ENCODE measurements at regions not wholly inside any gene's neighbourhood (a gene's known extent, or its start where the extent isn't known, plus 50 kb on each side); places are given as distances from the start of the nearest gene placed in this dataset.
"Not testable (repeated sequence)": the region's sequence is repeated elsewhere in the genome, so short reads cannot be mapped to it uniquely, and the experiment has no call there.

DNA sequence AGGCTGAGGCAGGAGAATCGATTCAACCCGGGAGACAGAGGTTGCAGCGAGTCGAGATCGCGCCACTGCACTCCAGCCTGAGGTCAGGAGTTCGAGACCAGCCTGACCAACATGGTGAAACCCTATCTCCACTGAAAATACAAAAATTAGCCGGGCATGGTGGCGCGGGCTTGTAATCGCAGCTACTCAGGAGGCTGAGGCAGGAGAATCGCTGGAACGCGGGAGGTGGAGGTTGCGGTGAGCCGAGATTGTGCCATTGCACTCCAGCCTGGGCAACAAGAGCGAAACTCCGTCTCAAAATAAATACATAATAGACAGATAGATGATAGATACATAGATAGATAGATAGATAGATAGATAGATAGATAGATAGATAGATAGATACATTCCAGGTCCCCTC is 233.3 kb downstream of the CRLF2 start:
- H3K4me3 ChIP-seq (ENCODE audit: low read depth in 1 of 2, low read length in 2 of 2); H3K36me3 ChIP-seq (ENCODE audit: control insufficient read depth in 2 of 2, insufficient read depth in 2 of 2, low read length in 1 of 2); H3K27ac ChIP-seq (ENCODE audit: low read depth in 2 of 2, low read length in 1 of 2); H3K27me3 ChIP-seq (ENCODE audit: control insufficient read depth in 1 of 2, insufficient read depth in 2 of 2, low read length in 2 of 2); H3K4me1 ChIP-seq (ENCODE audit: control insufficient read depth in 2 of 2, insufficient read depth in 2 of 2, low read length in 1 of 2): not testable (repeated sequence)
- WGBS, 2 donors: 95 to 96% methylated on average over 18 of the region's 18 CpGs
- H3K9me3 ChIP-seq (ENCODE audit: control insufficient read depth in 2 of 2, insufficient read depth in 1 of 2, low read depth in 1 of 2, low read length in 1 of 2): peaks cover 5 to 12% of the 10 kb centered on the region in 2 donors

DNA sequence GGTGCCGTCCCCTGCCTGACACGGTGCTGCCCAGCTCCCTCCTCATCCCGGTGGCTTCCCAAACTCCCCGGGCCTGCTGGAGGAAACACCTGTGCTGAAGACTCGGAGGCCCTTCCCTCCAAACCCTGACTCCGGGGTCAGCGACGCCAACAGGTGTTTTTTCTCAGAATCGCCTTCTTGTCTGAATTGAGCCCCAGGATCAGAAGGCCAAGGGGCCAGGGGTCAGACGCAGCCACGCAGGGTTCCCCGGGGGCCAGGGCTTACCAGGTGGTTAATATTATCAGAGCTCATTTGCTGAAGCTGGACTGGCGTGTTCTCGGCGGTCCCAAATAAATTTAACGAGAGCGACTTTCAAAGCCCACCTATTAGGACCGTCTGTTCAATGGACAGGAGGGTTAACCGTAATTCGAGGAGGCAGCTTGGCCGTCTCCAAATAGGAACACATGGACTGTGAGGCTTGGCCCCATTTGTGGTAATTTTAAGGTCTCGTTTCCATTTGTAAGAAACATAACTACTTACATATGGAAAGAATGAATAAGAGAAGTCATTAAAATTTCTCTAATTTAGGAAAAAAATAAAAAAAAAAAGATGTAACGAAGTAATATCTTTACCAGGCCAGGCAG is 239.3 kb downstream of the CRLF2 start:
- Histone ChIP-seq H3K27me3 (ENCODE audit: control insufficient read depth in 1 of 2, insufficient read depth in 2 of 2, low read length in 2 of 2) (no peaks in the 10 kb centered on the region), H3K27ac (ENCODE audit: low read depth in 2 of 2, low read length in 1 of 2) (no peak overlapping the region), H3K4me1 (ENCODE audit: control insufficient read depth in 2 of 2, insufficient read depth in 2 of 2, low read length in 1 of 2) (no peaks in the 10 kb centered on the region), H3K4me3 (ENCODE audit: low read depth in 1 of 2, low read length in 2 of 2) (no peak overlapping the region), H3K9me3 (ENCODE audit: control insufficient read depth in 2 of 2, insufficient read depth in 1 of 2, low read depth in 1 of 2, low read length in 1 of 2) (peaks cover 4 to 11% of the 10 kb centered on the region in 2 donors), H3K36me3 (ENCODE audit: control insufficient read depth in 2 of 2, insufficient read depth in 2 of 2, low read length in 1 of 2) (no peaks in the 10 kb centered on the region)
- 63 to 64% methylated on average over 23 of the region's 23 CpGs for WGBS, 2 donors

DNA sequence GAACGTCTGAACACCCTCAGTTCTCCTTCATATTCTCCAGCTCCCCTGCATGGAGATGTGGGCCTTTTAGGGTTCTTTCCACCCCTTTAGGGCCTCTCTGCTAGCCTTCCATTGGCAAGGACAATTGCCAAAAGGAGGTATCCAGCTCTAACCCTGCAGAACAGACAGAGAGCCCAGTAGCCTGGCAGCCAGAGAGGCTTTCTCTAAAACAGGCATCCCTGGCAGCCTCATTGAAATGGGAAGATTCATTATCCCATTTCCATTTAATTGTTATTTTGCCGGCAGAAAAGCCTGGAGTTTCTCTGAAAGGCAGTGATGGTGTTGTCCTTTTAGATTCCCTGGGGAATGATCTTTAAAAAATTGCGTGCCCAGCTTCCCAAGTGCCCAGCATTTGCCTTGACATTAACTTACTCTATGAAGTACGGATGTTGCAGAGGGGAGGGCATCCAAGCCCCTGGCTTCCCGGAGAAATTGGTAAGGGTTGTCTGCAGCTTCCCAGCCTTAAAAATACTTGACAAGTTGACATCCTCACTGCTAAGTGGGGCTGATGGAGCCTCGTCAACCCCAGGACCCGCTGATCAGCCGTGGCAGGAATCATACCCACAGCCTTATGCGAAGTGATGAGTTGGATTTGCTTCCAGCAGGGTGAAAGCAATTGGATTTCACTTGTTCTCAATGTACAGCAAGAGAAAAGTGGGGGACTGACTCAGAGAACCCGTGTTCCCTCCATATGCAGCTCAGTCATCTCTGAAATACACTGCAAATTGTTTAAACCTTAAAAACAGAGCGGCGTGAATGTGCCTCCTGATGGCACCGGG is 244.1 kb downstream of the CRLF2 start:
- H3K36me3 ChIP-seq (ENCODE audit: control insufficient read depth in 2 of 2, insufficient read depth in 2 of 2, low read length in 1 of 2): no peaks in the 10 kb centered on the region
- H3K27ac ChIP-seq (ENCODE audit: low read depth in 2 of 2, low read length in 1 of 2): no peak overlapping the region
- no peaks in the 10 kb centered on the region for H3K27me3 ChIP-seq (ENCODE audit: control insufficient read depth in 1 of 2, insufficient read depth in 2 of 2, low read length in 2 of 2)
- H3K9me3 ChIP-seq (ENCODE audit: control insufficient read depth in 2 of 2, insufficient read depth in 1 of 2, low read depth in 1 of 2, low read length in 1 of 2): peaks cover 4 to 10% of the 10 kb centered on the region in 2 donors
- H3K4me1 ChIP-seq (ENCODE audit: control insufficient read depth in 2 of 2, insufficient read depth in 2 of 2, low read length in 1 of 2): no peaks in the 10 kb centered on the region
- H3K4me3 ChIP-seq (ENCODE audit: low read depth in 1 of 2, low read length in 2 of 2): no peak overlapping the region
- 74 to 75% methylated on average over 13 of the region's 13 CpGs for WGBS, 2 donors

DNA sequence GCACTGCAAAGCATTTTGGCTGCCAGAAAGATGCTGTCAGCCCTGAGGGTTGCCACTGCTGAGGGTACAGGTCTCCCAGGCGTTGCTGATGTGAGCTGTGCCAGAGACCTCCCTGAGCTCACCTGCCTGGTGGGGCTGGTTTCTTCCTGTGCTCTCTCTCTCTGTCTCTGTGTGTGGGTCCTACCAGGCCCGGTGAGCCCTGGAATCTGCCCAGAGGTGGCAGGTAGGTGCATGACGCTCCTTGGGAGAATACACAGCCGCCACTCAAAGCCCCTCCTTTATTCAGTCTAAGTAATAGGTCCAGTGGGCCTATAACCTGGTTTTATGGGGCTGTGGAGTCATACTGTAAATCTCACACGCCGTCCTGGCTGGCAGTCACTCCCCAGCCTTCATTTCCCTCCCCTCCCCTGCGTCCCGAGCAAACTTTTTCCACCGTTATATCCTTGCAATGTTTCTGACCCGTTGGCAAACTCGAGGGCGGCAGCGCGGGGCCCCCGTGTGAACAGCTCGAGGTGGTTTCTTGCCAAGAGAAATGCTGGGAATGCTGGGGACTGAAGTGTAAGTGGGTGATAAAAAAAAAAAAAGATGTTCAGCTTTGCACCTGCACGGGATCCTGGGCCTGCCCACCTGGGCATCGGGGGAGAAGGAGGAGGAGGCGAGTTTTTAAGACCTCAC is 245.9 kb downstream of the CRLF2 start:
- WGBS, 2 donors: 75 to 79% methylated on average over 19 of the region's 19 CpGs
- H3K4me1 ChIP-seq (ENCODE audit: control insufficient read depth in 2 of 2, insufficient read depth in 2 of 2, low read length in 1 of 2): no peaks in the 10 kb centered on the region

DNA sequence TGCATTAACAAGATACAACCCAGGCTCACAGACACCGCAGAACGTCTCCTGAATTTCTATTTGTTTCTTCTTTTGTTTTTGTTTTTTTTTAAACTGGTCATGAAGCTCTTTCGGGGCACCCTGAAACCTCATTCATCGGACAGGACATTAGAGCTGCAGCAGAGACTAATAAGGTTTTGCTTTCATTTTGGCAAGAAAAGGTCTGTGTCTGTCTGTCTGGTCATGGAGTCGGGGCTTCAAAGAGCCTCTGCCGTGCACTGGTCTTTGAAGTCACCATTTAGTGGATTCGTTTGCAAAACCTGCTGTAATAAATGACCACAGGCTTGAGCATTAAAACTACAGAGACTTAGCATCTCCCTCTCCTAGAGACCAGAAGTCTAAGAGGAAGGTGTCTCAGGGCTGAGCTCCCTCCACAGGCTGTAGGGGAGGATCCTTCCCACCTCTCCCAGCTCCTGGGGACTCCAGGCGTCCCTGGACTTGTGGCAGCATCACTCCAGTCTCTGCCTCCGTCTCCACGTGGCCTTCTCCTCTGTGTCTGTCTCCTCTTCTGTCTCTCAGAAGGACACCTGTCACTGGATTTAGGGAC is 247.5 kb downstream of the CRLF2 start:
- H3K27me3 ChIP-seq (ENCODE audit: control insufficient read depth in 1 of 2, insufficient read depth in 2 of 2, low read length in 2 of 2): no peaks in the 10 kb centered on the region
- H3K4me1 ChIP-seq (ENCODE audit: control insufficient read depth in 2 of 2, insufficient read depth in 2 of 2, low read length in 1 of 2): no peaks in the 10 kb centered on the region
- H3K36me3 ChIP-seq (ENCODE audit: control insufficient read depth in 2 of 2, insufficient read depth in 2 of 2, low read length in 1 of 2): no peaks in the 10 kb centered on the region
- H3K4me3 ChIP-seq (ENCODE audit: low read depth in 1 of 2, low read length in 2 of 2): no peak overlapping the region
- WGBS, 2 donors: 46 to 47% methylated on average over 10 of the region's 10 CpGs
- no peak overlapping the region for H3K27ac ChIP-seq (ENCODE audit: low read depth in 2 of 2, low read length in 1 of 2)
- H3K9me3 ChIP-seq (ENCODE audit: control insufficient read depth in 2 of 2, insufficient read depth in 1 of 2, low read depth in 1 of 2, low read length in 1 of 2): no peaks in the 10 kb centered on the region

More for the DNA sequence above, 245.9 kb downstream of the CRLF2 start:
- Histone ChIP-seq H3K9me3 (ENCODE audit: control insufficient read depth in 2 of 2, insufficient read depth in 1 of 2, low read depth in 1 of 2, low read length in 1 of 2) (peaks cover 0 to 4% of the 10 kb centered on the region in 2 donors), H3K4me3 (ENCODE audit: low read depth in 1 of 2, low read length in 2 of 2) (no peak overlapping the region), H3K36me3 (ENCODE audit: control insufficient read depth in 2 of 2, insufficient read depth in 2 of 2, low read length in 1 of 2) (no peaks in the 10 kb centered on the region), H3K27ac (ENCODE audit: low read depth in 2 of 2, low read length in 1 of 2) (no peak overlapping the region), H3K27me3 (ENCODE audit: control insufficient read depth in 1 of 2, insufficient read depth in 2 of 2, low read length in 2 of 2) (no peaks in the 10 kb centered on the region)

DNA sequence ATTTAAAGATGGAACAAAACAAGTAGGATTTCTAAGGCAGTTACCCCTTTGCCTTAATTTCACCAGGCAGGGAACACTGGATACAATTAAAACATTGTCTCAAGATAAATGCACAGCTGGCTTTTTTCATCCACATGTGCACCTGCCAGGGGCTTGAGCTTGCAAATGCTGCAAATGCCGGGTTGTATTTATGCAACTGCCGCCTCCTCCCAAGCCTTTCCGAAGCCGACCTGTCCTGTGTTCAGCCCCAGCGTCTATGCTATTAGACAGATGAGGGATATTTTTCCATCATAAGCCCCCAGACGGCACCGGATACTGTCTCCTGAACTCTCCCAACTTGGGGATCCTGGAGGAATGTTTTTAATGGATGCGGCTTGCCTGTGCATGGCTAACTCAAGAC is 251.6 kb downstream of the CRLF2 start:
- 52 to 57% methylated on average over 8 of the region's 8 CpGs for WGBS, 2 donors
- Histone ChIP-seq H3K4me1 (ENCODE audit: control insufficient read depth in 2 of 2, insufficient read depth in 2 of 2, low read length in 1 of 2) (no peaks in the 10 kb centered on the region), H3K27ac (ENCODE audit: low read depth in 2 of 2, low read length in 1 of 2) (no peak overlapping the region), H3K36me3 (ENCODE audit: control insufficient read depth in 2 of 2, insufficient read depth in 2 of 2, low read length in 1 of 2) (no peaks in the 10 kb centered on the region), H3K4me3 (ENCODE audit: low read depth in 1 of 2, low read length in 2 of 2) (no peak overlapping the region), H3K9me3 (ENCODE audit: control insufficient read depth in 2 of 2, insufficient read depth in 1 of 2, low read depth in 1 of 2, low read length in 1 of 2) (peaks cover 0 to 2% of the 10 kb centered on the region in 2 donors), H3K27me3 (ENCODE audit: control insufficient read depth in 1 of 2, insufficient read depth in 2 of 2, low read length in 2 of 2) (no peaks in the 10 kb centered on the region)

DNA sequence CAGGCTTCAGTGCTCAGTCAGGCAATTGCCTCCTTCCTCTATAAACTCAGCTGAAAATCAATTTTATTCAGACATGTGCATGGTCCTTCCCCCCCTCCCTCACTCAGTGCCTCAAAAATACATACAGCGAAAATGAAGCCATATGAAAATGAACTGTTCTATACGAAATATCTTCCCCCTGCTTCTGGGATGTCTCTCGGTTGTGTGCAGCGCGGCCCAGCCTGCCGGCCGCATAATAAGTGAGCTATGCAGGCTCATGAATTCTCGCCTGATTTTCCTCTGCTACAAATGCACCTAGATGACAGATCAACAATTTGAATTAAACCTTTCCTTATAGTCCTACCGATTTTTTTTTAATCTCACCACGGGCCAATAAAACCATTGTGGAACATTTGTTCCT is 252.9 kb downstream of the CRLF2 start:
- Histone ChIP-seq H3K9me3 (ENCODE audit: control insufficient read depth in 2 of 2, insufficient read depth in 1 of 2, low read depth in 1 of 2, low read length in 1 of 2) (peaks cover 2 to 4% of the 10 kb centered on the region in 2 donors), H3K27ac (ENCODE audit: low read depth in 2 of 2, low read length in 1 of 2) (no peak overlapping the region), H3K4me1 (ENCODE audit: control insufficient read depth in 2 of 2, insufficient read depth in 2 of 2, low read length in 1 of 2) (no peaks in the 10 kb centered on the region), H3K36me3 (ENCODE audit: control insufficient read depth in 2 of 2, insufficient read depth in 2 of 2, low read length in 1 of 2) (no peaks in the 10 kb centered on the region), H3K27me3 (ENCODE audit: control insufficient read depth in 1 of 2, insufficient read depth in 2 of 2, low read length in 2 of 2) (no peaks in the 10 kb centered on the region), H3K4me3 (ENCODE audit: low read depth in 1 of 2, low read length in 2 of 2) (no peak overlapping the region)
- 69% methylated on average over 10 of the region's 10 CpGs for WGBS, 2 donors

DNA sequence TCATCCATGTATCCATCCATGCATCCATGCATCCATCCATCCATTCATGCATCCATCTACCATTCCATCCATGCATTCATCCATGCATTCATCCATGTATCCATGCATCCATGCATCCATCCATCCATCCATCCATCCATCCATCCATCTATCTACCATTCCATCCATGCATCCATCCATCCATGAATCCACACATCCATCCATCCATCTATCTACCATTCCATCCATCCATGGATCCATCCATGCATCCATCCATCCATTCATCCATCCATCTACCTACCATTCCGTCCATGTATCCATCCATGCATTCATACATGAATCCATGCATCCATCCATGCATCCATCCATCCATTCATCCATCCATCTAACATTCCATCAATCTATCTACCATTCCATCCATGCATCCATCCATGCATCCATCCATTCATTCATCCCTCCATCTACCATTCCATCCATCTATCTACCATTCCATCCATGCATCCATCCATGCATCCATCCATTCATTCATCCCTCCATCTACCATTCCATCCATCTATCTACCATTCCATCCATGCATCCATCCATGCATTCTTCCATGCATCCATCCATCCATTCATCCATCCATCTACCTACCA is 257.2 kb downstream of the CRLF2 start:
- H3K27me3 ChIP-seq (ENCODE audit: control insufficient read depth in 1 of 2, insufficient read depth in 2 of 2, low read length in 2 of 2); H3K36me3 ChIP-seq (ENCODE audit: control insufficient read depth in 2 of 2, insufficient read depth in 2 of 2, low read length in 1 of 2); H3K4me1 ChIP-seq (ENCODE audit: control insufficient read depth in 2 of 2, insufficient read depth in 2 of 2, low read length in 1 of 2); H3K9me3 ChIP-seq (ENCODE audit: control insufficient read depth in 2 of 2, insufficient read depth in 1 of 2, low read depth in 1 of 2, low read length in 1 of 2); H3K4me3 ChIP-seq (ENCODE audit: low read depth in 1 of 2, low read length in 2 of 2); H3K27ac ChIP-seq (ENCODE audit: low read depth in 2 of 2, low read length in 1 of 2): not testable (repeated sequence)
- 68 to 77% methylated on average over 1 of the region's 1 CpG for WGBS, 2 donors

DNA sequence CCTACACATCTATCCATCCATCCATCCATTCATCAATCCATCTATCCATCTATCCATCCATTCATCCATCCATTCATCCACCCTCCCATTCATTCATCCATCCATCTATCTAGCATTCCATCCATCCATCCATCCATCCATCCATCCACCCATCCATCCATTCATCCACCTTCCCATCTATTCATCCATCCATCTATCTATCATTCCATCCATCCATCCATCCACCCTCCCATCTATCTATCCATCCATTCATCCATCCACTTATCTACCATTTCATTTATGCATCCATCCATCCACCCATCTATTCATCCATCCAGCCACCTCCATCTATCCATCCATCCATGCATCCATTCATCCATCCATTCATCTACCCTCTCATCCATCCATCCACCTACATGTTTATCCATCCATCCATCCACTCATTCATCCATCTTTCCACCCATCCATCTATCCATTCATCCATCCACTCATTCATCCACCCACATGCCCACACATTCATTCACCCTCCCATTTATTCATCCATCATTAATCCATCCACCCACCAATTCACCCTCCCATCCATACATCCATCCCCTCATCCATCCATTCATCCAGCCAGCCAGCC is 258.5 kb downstream of the CRLF2 start:
- peaks cover 2 to 7% of the 10 kb centered on the region in 2 donors for H3K9me3 ChIP-seq (ENCODE audit: control insufficient read depth in 2 of 2, insufficient read depth in 1 of 2, low read depth in 1 of 2, low read length in 1 of 2)
- H3K4me3 ChIP-seq (ENCODE audit: low read depth in 1 of 2, low read length in 2 of 2): no peak overlapping the region
- H3K27me3 ChIP-seq (ENCODE audit: control insufficient read depth in 1 of 2, insufficient read depth in 2 of 2, low read length in 2 of 2): no peaks in the 10 kb centered on the region
- H3K27ac ChIP-seq (ENCODE audit: low read depth in 2 of 2, low read length in 1 of 2): no peak overlapping the region
- no peaks in the 10 kb centered on the region for H3K36me3 ChIP-seq (ENCODE audit: control insufficient read depth in 2 of 2, insufficient read depth in 2 of 2, low read length in 1 of 2)
- no peaks in the 10 kb centered on the region for H3K4me1 ChIP-seq (ENCODE audit: control insufficient read depth in 2 of 2, insufficient read depth in 2 of 2, low read length in 1 of 2)
